ENCODE measurements at regions not wholly inside any gene's neighbourhood (a gene's known extent, or its start where the extent isn't known, plus 50 kb on each side); places are given as distances from the start of the nearest gene placed in this dataset.

DNA sequence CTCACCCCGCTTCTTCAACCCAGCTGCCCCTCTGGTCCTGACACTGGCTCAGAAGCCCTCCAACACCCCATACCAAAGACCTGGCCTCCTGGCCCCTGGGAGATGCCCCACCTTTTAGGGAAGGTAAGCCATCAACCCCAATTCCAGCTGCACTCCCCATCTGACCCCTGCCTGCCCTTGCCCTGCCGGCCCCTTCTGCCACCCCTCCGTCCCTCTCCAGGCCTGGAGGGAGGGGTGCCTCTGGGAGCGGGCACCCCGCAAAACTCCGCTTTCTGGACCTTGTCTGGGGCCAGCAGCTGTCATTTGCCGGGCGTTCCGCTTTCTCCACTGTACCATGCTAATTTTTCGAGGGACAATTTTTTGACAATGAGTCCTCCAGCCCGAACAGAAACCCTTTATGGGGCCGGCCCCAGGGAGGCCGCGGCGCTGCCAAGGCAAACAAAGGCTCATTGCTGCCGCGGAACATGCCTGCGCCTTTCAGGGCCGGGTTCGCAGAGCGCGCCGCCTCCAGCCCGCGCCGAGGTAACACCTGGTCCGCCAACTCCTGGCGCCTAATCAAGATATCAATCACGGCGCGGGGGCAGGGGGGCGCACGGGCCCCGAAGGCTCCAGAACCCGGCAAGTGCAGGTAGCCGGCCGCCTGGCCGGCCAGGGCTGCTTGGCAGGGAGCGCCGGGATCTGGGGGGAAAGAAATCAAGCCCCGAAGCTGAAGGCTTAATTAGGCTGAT, 96.0 kb downstream of the INHBB start (continued):
- TF ChIP-seq, protein P1, sequence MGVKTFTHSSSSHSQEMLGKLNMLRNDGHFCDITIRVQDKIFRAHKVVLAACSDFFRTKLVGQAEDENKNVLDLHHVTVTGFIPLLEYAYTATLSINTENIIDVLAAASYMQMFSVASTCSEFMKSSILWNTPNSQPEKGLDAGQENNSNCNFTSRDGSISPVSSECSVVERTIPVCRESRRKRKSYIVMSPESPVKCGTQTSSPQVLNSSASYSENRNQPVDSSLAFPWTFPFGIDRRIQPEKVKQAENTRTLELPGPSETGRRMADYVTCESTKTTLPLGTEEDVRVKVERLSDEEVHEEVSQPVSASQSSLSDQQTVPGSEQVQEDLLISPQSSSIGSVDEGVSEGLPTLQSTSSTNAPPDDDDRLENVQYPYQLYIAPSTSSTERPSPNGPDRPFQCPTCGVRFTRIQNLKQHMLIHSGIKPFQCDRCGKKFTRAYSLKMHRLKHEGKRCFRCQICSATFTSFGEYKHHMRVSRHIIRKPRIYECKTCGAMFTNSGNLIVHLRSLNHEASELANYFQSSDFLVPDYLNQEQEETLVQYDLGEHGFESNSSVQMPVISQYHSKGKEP (CRISPR knock-in tag; IDR thresholded peaks at IDR 0.05), result no peak
- TF ChIP-seq HDAC6 (IDR thresholded peaks at IDR 0.05; ENCODE audit: low read depth, low read length) (no peak), TBX3 (IDR thresholded peaks at IDR 0.05; ENCODE audit: borderline replicate concordance) (peak; percentile 22; the same call in 1 of the 2 replicates), ZMAT3 (CRISPR knock-in tag; conservative IDR thresholded peaks at IDR 0.05) (no peak), PPARG (CRISPR knock-in tag; conservative IDR thresholded peaks at IDR 0.05) (no peak), MED8 (CRISPR knock-in tag; IDR thresholded peaks at IDR 0.05; ENCODE audit: insufficient replicate concordance) (no peak), SPEN (CRISPR knock-in tag; IDR thresholded peaks at IDR 0.05; ENCODE audit: low read depth) (no peak), ZNF891 (CRISPR knock-in tag; IDR thresholded peaks at IDR 0.05) (no peak), ZNF263 (CRISPR knock-in tag; IDR thresholded peaks at IDR 0.05) (peak; percentile 41; the same call in 1 of the 2 replicates), RXRB (CRISPR knock-in tag; IDR thresholded peaks at IDR 0.05; ENCODE audit: borderline replicate concordance) (no peak), ZNF382 (CRISPR knock-in tag; IDR thresholded peaks at IDR 0.05; ENCODE audit: borderline replicate concordance) (no peak), RBM22 (optimal IDR thresholded peaks at IDR 0.05; ENCODE audit: low read length) (no peak), KLF15 (CRISPR knock-in tag; IDR thresholded peaks at IDR 0.05; ENCODE audit: borderline replicate concordance) (no peak; the same call in 1 of the 2 replicates), ZNF124 (CRISPR knock-in tag; IDR thresholded peaks at IDR 0.05) (no peak), ZNF547 (CRISPR knock-in tag; IDR thresholded peaks at IDR 0.05) (no peak), ZNF746 (CRISPR knock-in tag; IDR thresholded peaks at IDR 0.05) (no peak), HNRNPLL (IDR thresholded peaks at IDR 0.05; ENCODE audit: low read depth, low read length, poor library complexity, severe bottlenecking) (peak; percentile 77), ZNF121 (CRISPR knock-in tag; IDR thresholded peaks at IDR 0.05) (no peak), ZNF781 (CRISPR knock-in tag; IDR thresholded peaks at IDR 0.05; ENCODE audit: borderline replicate concordance, not compliant biosample characterization) (no peak), ZNF773 (CRISPR knock-in tag; IDR thresholded peaks at IDR 0.05; ENCODE audit: borderline replicate concordance) (0 out of 2 replicates have a peak, but pooled peaks have one; percentile 24)
- TF ChIP-seq, protein P2, sequence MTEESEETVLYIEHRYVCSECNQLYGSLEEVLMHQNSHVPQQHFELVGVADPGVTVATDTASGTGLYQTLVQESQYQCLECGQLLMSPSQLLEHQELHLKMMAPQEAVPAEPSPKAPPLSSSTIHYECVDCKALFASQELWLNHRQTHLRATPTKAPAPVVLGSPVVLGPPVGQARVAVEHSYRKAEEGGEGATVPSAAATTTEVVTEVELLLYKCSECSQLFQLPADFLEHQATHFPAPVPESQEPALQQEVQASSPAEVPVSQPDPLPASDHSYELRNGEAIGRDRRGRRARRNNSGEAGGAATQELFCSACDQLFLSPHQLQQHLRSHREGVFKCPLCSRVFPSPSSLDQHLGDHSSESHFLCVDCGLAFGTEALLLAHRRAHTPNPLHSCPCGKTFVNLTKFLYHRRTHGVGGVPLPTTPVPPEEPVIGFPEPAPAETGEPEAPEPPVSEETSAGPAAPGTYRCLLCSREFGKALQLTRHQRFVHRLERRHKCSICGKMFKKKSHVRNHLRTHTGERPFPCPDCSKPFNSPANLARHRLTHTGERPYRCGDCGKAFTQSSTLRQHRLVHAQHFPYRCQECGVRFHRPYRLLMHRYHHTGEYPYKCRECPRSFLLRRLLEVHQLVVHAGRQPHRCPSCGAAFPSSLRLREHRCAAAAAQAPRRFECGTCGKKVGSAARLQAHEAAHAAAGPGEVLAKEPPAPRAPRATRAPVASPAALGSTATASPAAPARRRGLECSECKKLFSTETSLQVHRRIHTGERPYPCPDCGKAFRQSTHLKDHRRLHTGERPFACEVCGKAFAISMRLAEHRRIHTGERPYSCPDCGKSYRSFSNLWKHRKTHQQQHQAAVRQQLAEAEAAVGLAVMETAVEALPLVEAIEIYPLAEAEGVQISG (CRISPR knock-in tag; IDR thresholded peaks at IDR 0.05), result peak; percentile 61
- TF ChIP-seq, protein P3, sequence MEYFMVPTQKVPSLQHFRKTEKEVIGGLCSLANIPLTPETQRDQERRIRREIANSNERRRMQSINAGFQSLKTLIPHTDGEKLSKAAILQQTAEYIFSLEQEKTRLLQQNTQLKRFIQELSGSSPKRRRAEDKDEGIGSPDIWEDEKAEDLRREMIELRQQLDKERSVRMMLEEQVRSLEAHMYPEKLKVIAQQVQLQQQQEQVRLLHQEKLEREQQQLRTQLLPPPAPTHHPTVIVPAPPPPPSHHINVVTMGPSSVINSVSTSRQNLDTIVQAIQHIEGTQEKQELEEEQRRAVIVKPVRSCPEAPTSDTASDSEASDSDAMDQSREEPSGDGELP (IDR thresholded peaks at IDR 0.05; ENCODE audit: borderline replicate concordance, low read depth), result no peak
- TF ChIP-seq, protein P4, sequence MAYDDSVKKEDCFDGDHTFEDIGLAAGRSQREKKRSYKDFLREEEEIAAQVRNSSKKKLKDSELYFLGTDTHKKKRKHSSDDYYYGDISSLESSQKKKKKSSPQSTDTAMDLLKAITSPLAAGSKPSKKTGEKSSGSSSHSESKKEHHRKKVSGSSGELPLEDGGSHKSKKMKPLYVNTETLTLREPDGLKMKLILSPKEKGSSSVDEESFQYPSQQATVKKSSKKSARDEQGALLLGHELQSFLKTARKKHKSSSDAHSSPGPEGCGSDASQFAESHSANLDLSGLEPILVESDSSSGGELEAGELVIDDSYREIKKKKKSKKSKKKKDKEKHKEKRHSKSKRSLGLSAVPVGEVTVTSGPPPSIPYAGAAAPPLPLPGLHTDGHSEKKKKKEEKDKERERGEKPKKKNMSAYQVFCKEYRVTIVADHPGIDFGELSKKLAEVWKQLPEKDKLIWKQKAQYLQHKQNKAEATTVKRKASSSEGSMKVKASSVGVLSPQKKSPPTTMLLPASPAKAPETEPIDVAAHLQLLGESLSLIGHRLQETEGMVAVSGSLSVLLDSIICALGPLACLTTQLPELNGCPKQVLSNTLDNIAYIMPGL (CRISPR knock-in tag; IDR thresholded peaks at IDR 0.05; ENCODE audit: borderline replicate concordance in 1 of 2, low read depth in 1 of 2), result no peak
